22Rv1 (cell line): ENCODE measurements at regions not wholly inside any gene's neighbourhood (a gene's known extent, or its start where the extent isn't known, plus 50 kb on each side); places are given as distances from the start of the nearest gene placed in this dataset.

Experiments used
- H3K27ac ChIP-seq: fragments of 450-650 bp; 2 replicates; pipeline ENCODE4 v1.5.1; 2017
- CTCF ChIP-seq: fragments of 450-650 bp; IDR thresholded peaks from 2 replicates; pipeline ENCODE4 v1.5.1; 2017; ENCODE audit warnings: mild to moderate bottlenecking
- ZFX ChIP-seq: fragments of 450-650 bp; IDR thresholded peaks from 2 replicates; pipeline ENCODE4 v1.6.1; 2017; ENCODE audit warnings: antibody characterized with exemption, borderline replicate concordance

GRCh38 chr15:70533931-70534742 lies 229.2 kb downstream of the UACA start:
- TF ChIP-seq ZFX (no peak), CTCF (no peak)
- no peak overlapping the region for H3K27ac ChIP-seq

GRCh38 chr15:70532531-70533186 lies 230.7 kb downstream of the UACA start:
- TF ChIP-seq ZFX (no peak), CTCF (no peak)
- H3K27ac ChIP-seq, result no peak overlapping the region

GRCh38 chr15:70531576-70531975 lies 231.8 kb downstream of the UACA start:
- TF ChIP-seq ZFX (no peak), CTCF (no peak)
- no peak overlapping the region for H3K27ac ChIP-seq

GRCh38 chr15:70530906-70531305 lies 232.5 kb downstream of the UACA start:
- H3K27ac ChIP-seq, result no peak overlapping the region
- TF ChIP-seq ZFX (no peak), CTCF (no peak)

GRCh38 chr15:70530503-70530902 lies 232.9 kb downstream of the UACA start:
- TF ChIP-seq ZFX, result no peak
- no peak for TF ChIP-seq CTCF

GRCh38 chr15:70530017-70530499 lies 233.3 kb downstream of the UACA start:
- H3K27ac ChIP-seq, result no peak overlapping the region
- TF ChIP-seq ZFX (no peak), CTCF (no peak)

More at GRCh38 chr15:70530503-70530902, 232.9 kb downstream of the UACA start:
- no peak overlapping the region for H3K27ac ChIP-seq

- H3K27ac ChIP-seq, result no peak overlapping the region
- TF ChIP-seq ZFX (no peak), CTCF (no peak)
Observed at GRCh38 chr15:70528816-70529215, 234.5 kb downstream of the UACA start.
